Endothelial cell of umbilical vein (primary cell): ENCODE measurements at regions not wholly inside any gene's neighbourhood (a gene's known extent, or its start where the extent isn't known, plus 50 kb on each side); places are given as distances from the start of the nearest gene placed in this dataset.

Source experiments
- BruUV-seq: library from RNA; stranded (reverse); fragments of 400-500 nt; replicated peaks from 2 replicates; lab custom pipeline; 2021; lab: Mats Ljungman, UMichigan
- CTCF ChIA-PET: fragments of 300-600, 350-600 bp; sonication (Branson Sonifier 250); formaldehyde crosslinking; loops from one replicate; lab custom pipeline; 2021; ENCODE audit warnings: antibody characterized with exemption, inconsistent platforms; lab: Charles Lee
- POLR2A ChIA-PET: fragments of 300-600, 350-600 bp; sonication (Branson Sonifier 250); formaldehyde crosslinking; loops from one replicate; lab custom pipeline; 2021; ENCODE audit warnings: antibody characterized with exemption, inconsistent platforms; lab: Charles Lee
- DNase-seq: peaks from one replicate; pipeline ENCODE4 v3.0.0-alpha.2; 2011; ENCODE audit warnings: low read depth, low spot score
- FAIRE-seq: peaks from 2 replicates; lab custom pipeline; 2011; peaks lifted over from hg19 to GRCh38; lab: Jason Lieb, UNC
- H2AFZ ChIP-seq: 2 replicates; pipeline ENCODE4 v1.6.0; 2012; ENCODE audit warnings: low read depth, low read length, control low read depth, inconsistent platforms
- H3K27ac ChIP-seq: 2 replicates; pipeline ENCODE4 v1.5.1; 2011; ENCODE audit warnings: low read depth, mild to moderate bottlenecking, control low read depth, low read length, moderate library complexity; ENCODE audit not compliant: insufficient read depth
- H3K27me3 ChIP-seq, 2 experiments: 2 replicates each; pipeline versions ENCODE4 v1.6.0 to v1.6.1; 2011; ENCODE audit warnings: low read length in 2 of 2, mixed read lengths in 1 of 2; ENCODE audit not compliant: control insufficient read depth in 2 of 2, insufficient read depth in 2 of 2
- H3K36me3 ChIP-seq, 2 experiments: 2 replicates in 1 of 2; 3 replicates in 1 of 2; pipeline ENCODE4 v1.5.1; 2011; ENCODE audit warnings: low read length in 2 of 2, mild to moderate bottlenecking in 1 of 2, moderate library complexity in 1 of 2; ENCODE audit not compliant: control insufficient read depth in 2 of 2, insufficient read depth in 2 of 2; ENCODE audit errors: extremely low read depth in 1 of 2
- H3K4me1 ChIP-seq: 3 replicates; pipeline ENCODE4 v1.5.1; 2011; ENCODE audit warnings: mild to moderate bottlenecking, low read length; ENCODE audit not compliant: control insufficient read depth, insufficient read depth; ENCODE audit errors: extremely low read depth
- H3K4me2 ChIP-seq: 2 replicates; pipeline ENCODE4 v1.6.1; 2011; ENCODE audit warnings: low read length, control low read depth, mixed read lengths; ENCODE audit not compliant: insufficient read depth
- H3K4me3 ChIP-seq, 3 experiments: fragments of 200-600 bp in 1 of 3; sonication (generic), shearing (Covaris generic) in 1 of 3; replicated peaks in 1 of 3; 2 replicates each; pipeline ENCODE4 v1.5.1; 2011 to 2016; ENCODE audit warnings: control low read depth in 3 of 3, low read length in 3 of 3, mild to moderate bottlenecking in 2 of 3, inconsistent platforms in 1 of 3, low read depth in 1 of 3, moderate library complexity in 1 of 3; ENCODE audit not compliant: insufficient read depth in 1 of 3
- H3K79me2 ChIP-seq: 2 replicates; pipeline ENCODE4 v1.6.0; 2012; ENCODE audit warnings: low read length, inconsistent platforms; ENCODE audit not compliant: control insufficient read depth, insufficient read depth
- H3K9ac ChIP-seq: replicated peaks from 2 replicates; pipeline ENCODE3; 2011; ENCODE audit warnings: low read length, control low read depth; ENCODE audit not compliant: insufficient read depth; ENCODE audit errors: extremely low read depth
- H3K9me1 ChIP-seq: replicated peaks from 3 replicates; pipeline ENCODE4 v1.6.0; 2011; ENCODE audit warnings: mild to moderate bottlenecking, low read length; ENCODE audit not compliant: control insufficient read depth, insufficient read depth; ENCODE audit errors: extremely low read depth
- H3K9me3 ChIP-seq: replicated peaks from 2 replicates; pipeline ENCODE4 v1.5.1; 2012; ENCODE audit warnings: low read length, inconsistent platforms; ENCODE audit not compliant: control insufficient read depth, insufficient read depth
- H4K20me1 ChIP-seq: replicated peaks from 2 replicates; pipeline ENCODE3; 2011; ENCODE audit warnings: mild to moderate bottlenecking, low read length; ENCODE audit not compliant: control insufficient read depth, insufficient read depth; ENCODE audit errors: extremely low read depth
- CTCF ChIP-seq, 2 donors: IDR thresholded peaks; 1 replicate in 1 of 2; 2 replicates in 1 of 2; pipeline ENCODE4 v1.5.1; 2011; ENCODE audit warnings: low read length in 2 of 2, mild to moderate bottlenecking in 2 of 2, moderate library complexity in 2 of 2, control low read depth in 1 of 2, inconsistent platforms in 1 of 2, low read depth in 1 of 2; ENCODE audit not compliant: insufficient read depth in 1 of 2; ENCODE audit errors: extremely low read depth in 1 of 2
- EZH2 ChIP-seq: IDR thresholded peaks from 2 replicates; pipeline ENCODE4 v1.6.1; 2012; ENCODE audit warnings: borderline replicate concordance, low read depth, mild to moderate bottlenecking, moderate library complexity, low read length, inconsistent platforms; ENCODE audit not compliant: severe bottlenecking
- FOS ChIP-seq: IDR thresholded peaks from 2 replicates; pipeline ENCODE4 v1.6.1; 2011; ENCODE audit warnings: mild to moderate bottlenecking, low read length, moderate library complexity, borderline replicate concordance; ENCODE audit not compliant: insufficient read depth
- GATA2 ChIP-seq: IDR thresholded peaks from 2 replicates; pipeline ENCODE4 v1.7.0; 2011; ENCODE audit warnings: low read depth, mild to moderate bottlenecking, moderate library complexity, mixed read lengths, low read length; ENCODE audit not compliant: insufficient read length, insufficient read depth
- JUN ChIP-seq: IDR thresholded peaks from 2 replicates; pipeline ENCODE4 v1.6.1; 2011; ENCODE audit warnings: borderline replicate concordance, low read depth; ENCODE audit not compliant: insufficient read length, insufficient read depth
- MAX ChIP-seq: IDR thresholded peaks from 2 replicates; pipeline ENCODE4 v1.6.1; 2011; ENCODE audit not compliant: insufficient read depth, insufficient read length
- MYC ChIP-seq: IDR thresholded peaks from one replicate; pipeline ENCODE4 v1.6.1; 2011; ENCODE audit warnings: mild to moderate bottlenecking, low read depth, low read length
- POLR2A ChIP-seq: IDR thresholded peaks from 2 replicates; pipeline ENCODE4 v1.6.1; 2012; ENCODE audit warnings: low read depth, mild to moderate bottlenecking, control low read depth, low read length
- POLR2AphosphoS5 ChIP-seq: IDR thresholded peaks from 2 replicates; pipeline ENCODE4 v1.6.1; 2012; ENCODE audit warnings: low read depth, mild to moderate bottlenecking, control low read depth, low read length, moderate library complexity; ENCODE audit not compliant: insufficient read depth
- dilution Hi-C: fragments of 300-500 bp; cut with MboI; formaldehyde crosslinking; loops from one replicate; pipeline ENCODE4 v1.15.0; 2019; ENCODE audit warnings: low sequenced_read_pairs; ENCODE audit not compliant: extremely low pct_ligation_motif_present
- intact Hi-C: fragments of 100-400 bp; cut with micrococcal nuclease; formaldehyde crosslinking; loops from one replicate; pipeline ENCODE4 v1.10.0; 2022

- no peak overlapping the region for H3K4me2 ChIP-seq
- no peak overlapping the region for H3K27ac ChIP-seq
- no peaks in the 10 kb centered on the region for H3K36me3 ChIP-seq
- no peaks in the 10 kb centered on the region for H3K9me3 ChIP-seq
- no peak overlapping the region for H2AFZ ChIP-seq
- H3K9me1 ChIP-seq: no peaks in the 10 kb centered on the region
- no peaks in the 10 kb centered on the region for H3K79me2 ChIP-seq
- no peak overlapping the region for H3K9ac ChIP-seq
- ChIA-PET CTCF (interaction anchor here (1.1 to 1.8 kb wide), 6 partner anchors 9 to 42 kb away, joined by 3 to 6 read pairs (median 4); no protein-coding TSS in a partner anchor), POLR2A (no interaction called here)
- DNase-seq (no peak), FAIRE-seq (no peak)
- intact Hi-C loops: no loop called here
- H4K20me1 ChIP-seq: no peaks in the 10 kb centered on the region
- H3K4me3 ChIP-seq: no peak overlapping the region
- no TSS peak for BruUV-seq
- TF ChIP-seq CTCF (IDR thresholded peaks at IDR 0.05; ENCODE audit: extremely low read depth in 1 of 2, insufficient read depth in 1 of 2, low read depth in 1 of 2, low read length in 2 of 2) (no peak), POLR2AphosphoS5 (no peak), MAX (no peak), EZH2 (no peak), JUN (no peak), FOS (no peak), POLR2A (no peak), MYC (no peak), GATA2 (no peak)
- dilution Hi-C loops: no loop called here
- peaks cover 5% of the 10 kb centered on the region for H3K4me1 ChIP-seq
- no peaks in the 10 kb centered on the region for H3K27me3 ChIP-seq
Observed at GRCh38 chr13:33367171-33367895, 81.8 kb upstream of the STARD13 start.
